HepG2 (cell line): ENCODE measurements at regions not wholly inside any gene's neighbourhood (a gene's known extent, or its start where the extent isn't known, plus 50 kb on each side); places are given as distances from the start of the nearest gene placed in this dataset.

ENCODE experiments used
- CBX5 ChIP-seq: sonication (generic); formaldehyde crosslinking; IDR thresholded peaks from 2 replicates; pipeline ENCODE4 v1.4.0; 2020; ENCODE audit warnings: missing genetic modification reagents, borderline replicate concordance
- CEBPB ChIP-seq: IDR thresholded peaks from 2 replicates; pipeline ENCODE4 v1.6.1; 2011; ENCODE audit warnings: low read depth, low read length, improper control_type of control experiment, borderline replicate concordance
- CENPT ChIP-seq: sonication (generic); formaldehyde crosslinking; IDR thresholded peaks from 2 replicates; pipeline ENCODE4 v1.8.0; 2022; ENCODE audit warnings: low read depth, mild to moderate bottlenecking, moderate library complexity, missing genetic modification reagents
- FLYWCH1 ChIP-seq: sonication (generic); formaldehyde crosslinking; IDR thresholded peaks from 2 replicates; pipeline ENCODE4 v1.8.1; 2023; ENCODE audit warnings: mild to moderate bottlenecking, missing genetic modification reagents
- FOXO4 ChIP-seq: sonication (generic); formaldehyde crosslinking; conservative IDR thresholded peaks from 2 replicates; pipeline ENCODE4 v1.8.1; 2023; ENCODE audit warnings: missing genetic modification reagents
- HCFC1 ChIP-seq: fragments of 150-350 bp; IDR thresholded peaks from 2 replicates; pipeline ENCODE4 v1.6.1; 2014; ENCODE audit warnings: low read depth, low read length
- HOXA3 ChIP-seq: sonication (generic); formaldehyde crosslinking; IDR thresholded peaks from 2 replicates; pipeline ENCODE4 v1.5.0; 2020; ENCODE audit warnings: missing genetic modification reagents
- HOXA7 ChIP-seq: sonication (generic); formaldehyde crosslinking; IDR thresholded peaks from 2 replicates; pipeline ENCODE4 v1.8.1; 2022; ENCODE audit warnings: mild to moderate bottlenecking, missing genetic modification reagents, moderate library complexity
- ISX ChIP-seq: sonication (generic); formaldehyde crosslinking; conservative IDR thresholded peaks from 2 replicates; pipeline ENCODE4 v1.5.0; 2020; ENCODE audit warnings: missing genetic modification reagents
- KDM1A ChIP-seq: IDR thresholded peaks from 2 replicates; pipeline ENCODE4 v1.6.1; 2016; ENCODE audit warnings: missing compliant biosample characterization
- MAF1 ChIP-seq: sonication (generic); formaldehyde crosslinking; IDR thresholded peaks from 2 replicates; pipeline ENCODE4 v1.5.0; 2020; ENCODE audit warnings: missing genetic modification reagents, borderline replicate concordance
- MED8 ChIP-seq: sonication (generic); formaldehyde crosslinking; IDR thresholded peaks from 2 replicates; pipeline ENCODE4 v1.8.1; 2023; ENCODE audit warnings: mild to moderate bottlenecking, missing genetic modification reagents; ENCODE audit not compliant: insufficient replicate concordance
- MXD1 ChIP-seq: sonication (generic); formaldehyde crosslinking; IDR thresholded peaks from 2 replicates; pipeline ENCODE4 v1.4.0; 2020; ENCODE audit warnings: mild to moderate bottlenecking, missing genetic modification reagents
- MZF1 ChIP-seq: sonication (generic); formaldehyde crosslinking; IDR thresholded peaks from 2 replicates; pipeline ENCODE4 v1.8.1; 2023; ENCODE audit warnings: mild to moderate bottlenecking, missing genetic modification reagents, borderline replicate concordance
- NONO ChIP-seq, 2 experiments: fragments of 450-650 bp in 1 of 2; sonication (generic) in 1 of 2; formaldehyde crosslinking in 1 of 2; IDR thresholded peaks in 1 of 2; conservative IDR thresholded peaks in 1 of 2; 2 replicates each; pipeline versions ENCODE4 v1.6.1 to v1.8.0; 2017 to 2022; ENCODE audit warnings: mild to moderate bottlenecking in 1 of 2, missing genetic modification reagents in 1 of 2, moderate library complexity in 1 of 2
- NR1H2 ChIP-seq: sonication (generic); formaldehyde crosslinking; IDR thresholded peaks from 2 replicates; pipeline ENCODE4 v1.8.1; 2022; ENCODE audit warnings: low read depth, missing genetic modification reagents, borderline replicate concordance
- POLR2A ChIP-seq, 2 experiments: IDR thresholded peaks; 2 replicates each; pipeline ENCODE4 v1.6.1; 2011; ENCODE audit warnings: low read depth in 2 of 2, low read length in 2 of 2, mild to moderate bottlenecking in 1 of 2, moderate library complexity in 1 of 2; ENCODE audit not compliant: insufficient read depth in 1 of 2
- SAP130 ChIP-seq: IDR thresholded peaks from 2 replicates; pipeline ENCODE4 v1.6.1; 2016; ENCODE audit warnings: low read depth
- SMAD9 ChIP-seq: sonication (generic); formaldehyde crosslinking; IDR thresholded peaks from 2 replicates; pipeline ENCODE4 v1.5.1; 2020; ENCODE audit warnings: mild to moderate bottlenecking, missing genetic modification reagents
- SRSF4 ChIP-seq: fragments of 200-400 bp; formaldehyde crosslinking; IDR thresholded peaks from one replicate; pipeline ENCODE4 v1.6.1; 2018; ENCODE audit warnings: mild to moderate bottlenecking, low read depth, low read length, moderate library complexity; ENCODE audit not compliant: poor library complexity, severe bottlenecking
- SRY ChIP-seq: sonication (generic); formaldehyde crosslinking; IDR thresholded peaks from 2 replicates; pipeline ENCODE4 v1.8.0; 2022; ENCODE audit warnings: mild to moderate bottlenecking, missing genetic modification reagents
- TBX3 ChIP-seq: fragments of 450-650 bp; IDR thresholded peaks from 2 replicates; pipeline ENCODE4 v1.6.1; 2017; ENCODE audit warnings: antibody characterized with exemption, mild to moderate bottlenecking, inconsistent platforms, borderline replicate concordance
- TRIM22 ChIP-seq: fragments of 450-650 bp; IDR thresholded peaks from 2 replicates; pipeline ENCODE4 v1.6.1; 2017
- ZFP1 ChIP-seq: IDR thresholded peaks from 2 replicates; pipeline ENCODE4 v1.6.1; 2016
- ZNF12 ChIP-seq: sonication (generic); formaldehyde crosslinking; IDR thresholded peaks from 2 replicates; pipeline ENCODE4 v1.5.0; 2020; ENCODE audit warnings: missing genetic modification reagents
- ZNF326 ChIP-seq: sonication (generic); formaldehyde crosslinking; IDR thresholded peaks from 2 replicates; pipeline ENCODE4 v1.4.0; 2020; ENCODE audit warnings: missing genetic modification reagents, borderline replicate concordance
- ZNF34 ChIP-seq: sonication (generic); formaldehyde crosslinking; IDR thresholded peaks from 2 replicates; pipeline ENCODE4 v1.4.0; 2020; ENCODE audit warnings: mild to moderate bottlenecking, missing genetic modification reagents, borderline replicate concordance
- ZNF431 ChIP-seq: sonication (generic); formaldehyde crosslinking; IDR thresholded peaks from 2 replicates; pipeline ENCODE4 v1.9.0; 2022; ENCODE audit warnings: missing genetic modification reagents, low read depth, mild to moderate bottlenecking, borderline replicate concordance
- ZNF446 ChIP-seq: sonication (generic); formaldehyde crosslinking; IDR thresholded peaks from 2 replicates; pipeline ENCODE4 v1.5.0; 2020; ENCODE audit warnings: mild to moderate bottlenecking, missing genetic modification reagents
- ZNF660 ChIP-seq: sonication (generic); formaldehyde crosslinking; IDR thresholded peaks from 2 replicates; pipeline ENCODE4 v1.5.1; 2020; ENCODE audit warnings: mild to moderate bottlenecking, low read depth, missing genetic modification reagents, borderline replicate concordance

GRCh38 chr2:8534729-8535468 lies 147.0 kb upstream of the ID2 start (continued):
- TF ChIP-seq ZNF326 (CRISPR knock-in tag) (no peak), SAP130 (no peak; the same call in 1 of the 2 replicates), ZNF12 (CRISPR knock-in tag) (no peak), ISX (CRISPR knock-in tag) (no peak), TBX3 (no peak), POLR2A (IDR thresholded peaks at IDR 0.05; ENCODE audit: insufficient read depth in 1 of 2, low read depth in 2 of 2, low read length in 2 of 2) (no peak), ZNF446 (CRISPR knock-in tag) (no peak), MZF1 (CRISPR knock-in tag) (no peak), MXD1 (CRISPR knock-in tag) (0 out of 2 replicates have a peak, but pooled peaks have one; percentile 44), HOXA7 (no peak), KDM1A (CRISPR knock-in tag) (no peak), MAF1 (CRISPR knock-in tag) (no peak), CEBPB (peak; percentile 97), SRSF4 (no peak), FLYWCH1 (CRISPR knock-in tag) (no peak), NONO (IDR thresholded peaks at IDR 0.05) (no peak), NONO (CRISPR knock-in tag; conservative IDR thresholded peaks at IDR 0.05) (0 out of 2 replicates have a peak, but pooled peaks have one; percentile 57), ZNF431 (no peak), HCFC1 (no peak), ZNF34 (CRISPR knock-in tag) (no peak), HOXA3 (CRISPR knock-in tag) (peak; percentile 53; the same call in 1 of the 2 replicates), ZFP1 (no peak), CENPT (CRISPR knock-in tag) (no peak), TRIM22 (no peak), FOXO4 (CRISPR knock-in tag) (no peak), CBX5 (peak; percentile 82; the same call in 1 of the 2 replicates), SRY (CRISPR knock-in tag) (no peak), NR1H2 (CRISPR knock-in tag) (no peak), MED8 (no peak), SMAD9 (CRISPR knock-in tag) (no peak), ZNF660 (CRISPR knock-in tag) (no peak)
